Urinary bladder (tissue), 3 donors: ENCODE measurements at regions not wholly inside any gene's neighbourhood (a gene's known extent, or its start where the extent isn't known, plus 50 kb on each side); places are given as distances from the start of the nearest gene placed in this dataset.
"Not testable (repeated sequence)": the region's sequence is repeated elsewhere in the genome, so short reads cannot be mapped to it uniquely, and the experiment has no call there.

ENCODE experiments used
- DNase-seq: peaks from one replicate; pipeline ENCODE4 v3.0.0-alpha.2; 2015; ENCODE audit errors: extremely low spot score
- H3K27ac ChIP-seq: one replicate; pipeline ENCODE4 v1.5.1; 2013; ENCODE audit warnings: low read depth, mild to moderate bottlenecking, moderate library complexity
- H3K36me3 ChIP-seq: one replicate; pipeline ENCODE4 v1.6.1; 2013; ENCODE audit warnings: mild to moderate bottlenecking, moderate library complexity; ENCODE audit not compliant: insufficient read depth
- H3K4me1 ChIP-seq: one replicate; pipeline ENCODE4 v1.6.1; 2013; ENCODE audit warnings: mild to moderate bottlenecking, moderate library complexity; ENCODE audit not compliant: insufficient read depth
- H3K4me3 ChIP-seq: one replicate; pipeline ENCODE4 v1.5.1; 2013; ENCODE audit warnings: low read depth, low read length
- WGBS: extraction: QIAGEN DNeasy Blood & Tissue Kit; methylation state at CpG from one replicate; pipeline ENCODE4 v1.1.7; 2013; 5-methylcytosine and 5-hydroxymethylcytosine counted together
- donor health status: healthy with polysubstance abuse.
- donor health status: healthy.

DNA sequence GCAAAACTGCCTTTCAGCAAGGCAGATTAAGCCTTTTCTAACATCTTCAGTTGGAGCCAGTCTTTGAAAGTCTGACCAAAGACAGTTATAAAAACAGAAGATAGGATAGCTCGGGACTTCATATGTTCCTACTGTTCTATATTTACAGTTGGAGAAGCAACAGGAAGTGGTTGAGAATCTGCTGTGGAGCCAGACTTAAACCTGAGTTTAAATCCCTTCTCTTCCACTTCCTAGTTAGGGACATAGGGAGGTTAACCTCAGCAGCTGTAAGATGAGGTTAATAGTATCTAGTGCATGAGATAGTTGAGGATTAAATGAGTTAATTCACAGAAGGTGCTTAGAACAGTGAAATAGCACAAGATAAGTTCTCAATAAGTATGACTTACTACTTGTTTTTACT, 84.5 kb upstream of the FREM1 start:
- Histone ChIP-seq H3K4me3 (no peak overlapping the region), H3K4me1 (no peaks in the 10 kb centered on the region), H3K27ac (no peak overlapping the region), H3K36me3 (no peaks in the 10 kb centered on the region)
- DNase-seq = no peak
- 40% methylated on average over 1 of the region's 1 CpG for WGBS

DNA sequence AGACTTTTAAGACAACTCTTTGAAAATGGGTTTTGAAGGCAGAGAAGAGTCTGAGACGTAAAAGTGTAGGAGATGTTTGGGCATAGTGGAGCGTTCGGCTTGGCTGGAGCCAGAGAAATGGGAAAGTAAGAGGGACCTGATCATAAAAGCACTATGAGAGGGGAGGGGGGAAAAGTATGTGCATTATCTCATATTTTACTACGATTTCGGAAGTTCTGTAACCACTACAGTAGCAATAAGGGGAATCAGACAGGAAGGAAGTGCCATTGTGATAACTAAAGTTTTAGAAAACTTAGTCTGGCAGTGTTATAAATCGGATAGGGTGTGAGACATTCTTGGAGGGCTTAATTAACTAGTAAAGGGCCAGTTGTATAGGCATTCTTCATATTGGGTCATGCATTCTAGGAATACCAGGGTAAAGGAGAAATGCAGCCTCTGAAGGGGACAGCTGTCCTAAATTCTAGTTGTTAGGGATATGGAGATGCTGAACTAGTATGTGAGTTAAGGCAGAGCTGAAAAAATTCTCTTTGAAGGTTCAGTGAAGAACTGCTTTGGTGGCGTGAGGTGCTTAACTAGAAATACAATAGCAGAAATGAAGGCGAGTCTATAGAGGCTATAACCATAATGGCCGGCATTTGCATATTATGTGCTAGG, 83.8 kb upstream of the FREM1 start:
- no peak overlapping the region for H3K27ac ChIP-seq
- no peaks in the 10 kb centered on the region for H3K36me3 ChIP-seq
- 45% methylated on average over 9 of the region's 9 CpGs for WGBS
- no peaks in the 10 kb centered on the region for H3K4me1 ChIP-seq
- H3K4me3 ChIP-seq = peak overlapping the region; percentile 69
- DNase-seq = no peak

DNA sequence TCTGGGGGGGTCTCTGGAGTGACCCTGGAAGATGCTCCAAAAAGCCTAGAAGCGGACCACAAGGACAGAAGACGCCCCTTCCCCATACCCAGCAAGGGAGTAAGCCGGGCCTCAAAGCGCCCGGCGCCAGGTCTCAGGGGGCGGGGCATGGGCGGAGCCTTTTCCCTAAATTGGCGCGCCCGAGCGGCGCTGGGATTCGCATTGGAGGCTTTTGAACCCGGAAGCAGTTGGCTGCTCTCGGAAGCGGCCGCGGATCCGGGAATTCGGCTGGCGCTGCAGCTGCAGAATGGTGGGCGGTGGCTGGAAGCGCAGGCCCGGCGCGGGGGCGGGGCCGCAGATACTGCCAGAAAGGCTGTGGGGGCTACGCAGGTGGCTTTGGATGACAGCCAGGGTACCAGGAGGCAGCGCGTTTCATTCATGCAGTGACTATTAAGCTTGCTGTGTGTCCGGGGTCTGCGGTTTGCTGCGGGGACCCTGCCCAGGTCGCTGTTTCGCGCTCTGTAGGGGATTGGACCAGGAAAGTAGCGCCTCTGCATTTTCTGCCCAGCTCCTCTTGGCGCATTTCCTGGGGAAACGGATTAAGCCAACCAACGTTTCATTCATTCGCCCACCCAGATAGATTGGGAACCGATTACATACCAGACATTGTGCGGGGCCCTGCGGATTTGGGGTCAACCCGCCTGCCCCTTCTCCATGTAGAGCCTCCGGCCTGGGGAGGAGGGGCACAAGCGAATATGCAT, 83.0 kb upstream of the FREM1 start:
- Histone ChIP-seq H3K27ac (no peak overlapping the region), H3K4me3 (peak overlapping the region; percentile 69), H3K4me1 (no peaks in the 10 kb centered on the region), H3K36me3 (no peaks in the 10 kb centered on the region)
- 2% methylated on average over 49 of the region's 49 CpGs for WGBS
- DNase-seq = peak; percentile 78

DNA sequence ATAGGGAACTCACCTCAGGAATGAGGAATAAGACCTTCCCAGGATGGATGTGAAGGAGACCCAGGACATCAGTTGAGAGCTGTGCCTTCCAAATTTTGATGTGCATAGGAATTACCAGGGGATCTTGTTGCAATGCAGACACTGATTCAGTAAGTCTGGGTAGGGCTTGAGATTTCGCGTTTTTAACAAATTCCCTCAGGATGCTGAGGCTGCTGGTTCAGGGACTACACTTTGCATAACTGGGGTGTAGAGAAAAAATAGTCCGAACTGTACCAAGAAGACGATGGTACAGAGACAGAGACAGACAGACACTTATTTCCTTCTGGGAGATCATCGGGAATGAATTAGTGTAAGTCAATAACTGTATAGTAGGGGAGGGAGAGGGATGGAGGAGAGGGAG, 82.3 kb upstream of the FREM1 start:
- no peak overlapping the region for H3K27ac ChIP-seq
- WGBS = 71% methylated on average over 5 of the region's 5 CpGs

DNA sequence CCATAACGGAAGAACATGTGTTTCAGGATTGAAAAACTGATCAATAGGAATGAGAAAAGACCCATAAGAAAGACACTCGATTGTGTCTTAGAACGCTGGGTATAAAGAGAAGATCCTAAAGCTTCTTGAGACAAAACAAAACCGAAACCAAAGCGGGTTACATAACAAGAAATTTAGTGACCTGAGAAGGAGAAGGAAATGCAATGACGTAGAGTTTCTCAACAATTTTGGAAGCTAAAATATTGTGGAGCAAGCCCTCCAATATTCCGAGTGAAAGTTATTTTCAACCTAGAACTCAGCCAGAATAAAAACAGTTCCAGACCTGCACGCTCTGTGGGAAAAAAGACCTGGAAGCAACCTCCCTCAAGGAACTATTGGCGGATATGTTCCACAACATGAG, 81.9 kb upstream of the FREM1 start:
- Histone ChIP-seq H3K4me3 (no peak overlapping the region), H3K36me3 (no peaks in the 10 kb centered on the region), H3K27ac (no peak overlapping the region), H3K4me1 (no peaks in the 10 kb centered on the region)
- no peak for DNase-seq
- 89% methylated on average over 9 of the region's 9 CpGs for WGBS

More for the DNA sequence above, 82.3 kb upstream of the FREM1 start:
- Histone ChIP-seq H3K4me3 (peak overlapping the region; percentile 69), H3K4me1 (no peaks in the 10 kb centered on the region), H3K36me3 (no peaks in the 10 kb centered on the region)
- DNase-seq = no peak

DNA sequence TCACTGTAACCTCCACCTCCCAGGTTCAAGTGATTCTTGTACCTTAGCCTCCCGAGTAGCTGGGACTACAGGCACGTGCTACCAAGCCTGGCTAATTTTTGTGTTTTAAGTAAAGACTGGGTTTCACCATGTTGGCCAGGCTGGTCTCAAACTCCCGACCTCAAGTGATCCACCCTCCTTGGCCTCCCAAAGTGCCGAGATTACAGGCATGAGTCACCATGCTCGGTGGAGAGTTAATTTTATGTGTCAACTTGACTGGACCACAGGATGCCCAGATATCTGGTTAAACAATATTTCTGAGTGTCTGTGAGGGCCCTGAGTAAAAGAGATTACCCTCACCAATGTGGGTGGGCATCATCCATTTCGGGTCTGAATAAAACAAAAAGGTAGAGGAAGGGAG, 80.4 kb upstream of the FREM1 start:
- not testable (repeated sequence) for H3K4me1 ChIP-seq, H3K27ac ChIP-seq, H3K4me3 ChIP-seq, H3K36me3 ChIP-seq, DNase-seq
- WGBS = 88% methylated on average over 6 of the region's 6 CpGs

DNA sequence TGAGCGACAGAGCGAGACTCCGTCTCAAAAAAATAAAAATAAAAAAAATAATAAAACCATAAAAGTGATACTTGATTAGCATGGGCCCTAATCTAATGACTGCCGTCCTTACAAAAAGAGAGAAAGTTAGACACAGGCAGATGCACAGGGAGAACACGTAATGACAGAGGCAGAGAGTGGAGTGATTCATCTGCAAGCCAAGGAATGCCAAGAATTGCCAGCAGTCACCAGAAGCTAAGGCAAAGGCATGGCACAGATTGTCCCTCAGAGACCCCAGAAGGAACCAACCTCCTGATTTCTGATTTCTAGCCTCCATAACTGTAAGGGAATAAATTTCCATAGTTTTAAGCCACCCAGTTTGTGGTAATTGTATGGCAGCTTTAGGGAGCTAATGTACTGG, 79.6 kb upstream of the FREM1 start:
- no peak overlapping the region for H3K4me3 ChIP-seq
- H3K27ac ChIP-seq = no peak overlapping the region
- H3K4me1 ChIP-seq = no peaks in the 10 kb centered on the region
- WGBS = 97% methylated on average over 5 of the region's 5 CpGs
- no peak for DNase-seq
- H3K36me3 ChIP-seq = no peaks in the 10 kb centered on the region

DNA sequence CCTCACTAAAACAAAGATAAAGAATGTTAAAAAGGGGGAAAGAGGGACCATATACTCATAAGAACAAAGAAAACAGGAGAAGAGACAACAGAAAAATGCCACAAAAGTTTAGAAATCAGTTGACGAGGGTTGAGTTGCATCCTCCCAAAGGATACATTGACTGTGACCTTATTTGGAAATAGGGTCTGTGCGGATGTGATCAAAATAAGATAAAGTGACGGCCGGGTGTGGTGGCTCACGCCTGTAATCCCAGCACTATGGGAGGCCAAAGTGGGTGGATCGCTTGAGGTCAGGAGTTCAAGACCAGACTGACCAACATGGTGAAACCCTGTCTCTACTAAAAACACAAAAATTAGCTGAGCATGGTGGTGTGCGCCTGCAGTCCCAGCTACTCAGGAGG, 79.1 kb upstream of the FREM1 start:
- not testable (repeated sequence) for H3K36me3 ChIP-seq, H3K4me3 ChIP-seq, DNase-seq, H3K4me1 ChIP-seq, H3K27ac ChIP-seq
- 93% methylated on average over 7 of the region's 7 CpGs for WGBS

DNA sequence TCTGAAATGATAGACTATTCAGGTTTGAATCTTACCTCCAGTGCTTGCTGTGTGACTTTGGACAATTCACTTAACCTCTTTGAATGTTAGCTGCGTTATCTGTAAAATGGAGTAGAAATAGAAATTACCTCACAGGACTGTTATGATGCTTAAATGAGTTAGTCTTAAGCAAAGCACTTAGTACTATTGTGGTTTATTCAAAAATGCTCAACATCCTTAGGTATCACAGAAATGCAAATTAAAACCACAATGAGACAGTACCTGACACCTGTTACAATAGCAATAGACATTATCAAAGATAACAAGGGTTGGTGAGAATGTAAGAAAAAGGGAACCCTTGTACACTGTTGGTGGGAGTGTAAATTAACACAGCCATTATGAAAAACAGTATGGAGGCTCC, 77.6 kb upstream of the FREM1 start:
- Histone ChIP-seq H3K27ac (no peak overlapping the region), H3K4me3 (no peak overlapping the region), H3K36me3 (no peaks in the 10 kb centered on the region), H3K4me1 (no peaks in the 10 kb centered on the region)
- 94% methylated on average over 1 of the region's 1 CpG for WGBS
- DNase-seq = no peak

DNA sequence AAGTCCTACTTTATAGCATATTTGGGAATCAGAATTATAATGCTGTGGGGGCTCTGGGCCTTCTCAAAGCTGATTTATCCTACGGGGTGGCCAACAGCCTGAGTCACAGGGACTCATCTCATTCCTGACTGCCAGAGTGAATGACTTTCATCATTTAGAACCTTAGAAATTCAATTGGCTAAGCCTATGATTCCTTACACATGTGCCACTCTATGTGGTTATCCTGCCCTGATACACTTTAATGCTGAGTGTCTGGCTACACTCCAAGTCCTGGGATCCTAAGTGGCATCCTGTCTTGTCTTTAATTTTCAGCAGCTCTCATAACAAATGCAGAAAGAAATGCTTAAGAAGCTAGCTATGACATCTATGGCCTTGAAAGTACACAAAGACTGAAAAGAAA, 75.2 kb upstream of the FREM1 start:
- no peaks in the 10 kb centered on the region for H3K4me1 ChIP-seq
- no peak overlapping the region for H3K4me3 ChIP-seq
- no peak for DNase-seq
- H3K36me3 ChIP-seq = no peaks in the 10 kb centered on the region
- 72% methylated on average over 1 of the region's 1 CpG for WGBS
- no peak overlapping the region for H3K27ac ChIP-seq

DNA sequence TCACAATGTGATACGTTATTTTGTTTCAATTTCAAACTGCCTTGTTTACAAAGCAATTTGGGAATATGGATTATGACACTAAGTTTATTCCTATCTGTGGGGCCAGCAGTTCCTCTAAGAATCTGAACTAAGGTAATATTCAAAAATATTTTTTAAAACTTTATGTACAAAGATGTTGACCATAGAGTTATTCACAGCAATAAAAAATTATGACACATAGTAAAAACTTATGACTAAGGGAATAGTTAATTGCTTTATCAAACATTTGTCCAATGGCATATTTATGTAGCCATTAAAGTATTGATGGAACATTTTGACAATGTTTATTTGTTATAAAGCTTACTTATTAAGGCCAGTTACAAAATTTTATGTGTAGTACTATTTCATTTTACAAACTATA, 73.4 kb upstream of the FREM1 start:
- Histone ChIP-seq H3K4me1 (no peaks in the 10 kb centered on the region), H3K4me3 (no peak overlapping the region), H3K36me3 (no peaks in the 10 kb centered on the region), H3K27ac (no peak overlapping the region)
- DNase-seq = no peak
- WGBS = 84% methylated on average over 1 of the region's 1 CpG

DNA sequence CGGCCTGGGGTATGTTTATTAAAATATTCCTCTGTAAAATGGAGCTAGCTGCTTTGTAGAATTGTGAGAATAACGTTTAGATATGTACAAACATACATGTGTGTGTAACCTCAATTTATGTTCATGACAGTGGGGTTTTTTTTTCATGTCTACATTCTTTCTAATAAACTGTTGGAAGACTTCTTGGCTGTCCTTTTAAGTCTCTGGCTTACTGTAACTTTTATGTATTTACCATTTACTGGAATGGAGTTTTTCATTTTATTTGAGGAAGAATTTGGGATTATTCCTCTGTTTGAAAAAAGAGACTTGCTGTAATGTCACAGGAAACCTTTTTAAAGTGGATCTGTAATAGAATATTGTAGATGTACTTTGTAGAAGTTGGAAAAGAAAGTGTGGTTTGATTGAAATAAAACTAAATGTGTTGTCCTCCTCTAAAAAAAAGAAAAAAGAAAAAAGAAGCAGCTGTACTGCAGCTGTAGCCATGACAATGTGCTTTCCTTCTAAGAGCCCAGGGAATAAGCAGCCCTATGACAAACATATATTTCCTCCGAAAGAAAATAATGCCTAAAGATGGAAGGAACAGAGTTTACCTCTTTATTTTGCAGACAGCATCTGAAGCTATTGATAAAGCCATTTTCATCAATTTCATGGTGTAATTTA, 71.2 kb upstream of the FREM1 start:
- no peak overlapping the region for H3K27ac ChIP-seq
- no peaks in the 10 kb centered on the region for H3K4me1 ChIP-seq
- no peak overlapping the region for H3K4me3 ChIP-seq
- H3K36me3 ChIP-seq = no peaks in the 10 kb centered on the region
- DNase-seq = no peak
- WGBS = 41% methylated on average over 3 of the region's 3 CpGs

DNA sequence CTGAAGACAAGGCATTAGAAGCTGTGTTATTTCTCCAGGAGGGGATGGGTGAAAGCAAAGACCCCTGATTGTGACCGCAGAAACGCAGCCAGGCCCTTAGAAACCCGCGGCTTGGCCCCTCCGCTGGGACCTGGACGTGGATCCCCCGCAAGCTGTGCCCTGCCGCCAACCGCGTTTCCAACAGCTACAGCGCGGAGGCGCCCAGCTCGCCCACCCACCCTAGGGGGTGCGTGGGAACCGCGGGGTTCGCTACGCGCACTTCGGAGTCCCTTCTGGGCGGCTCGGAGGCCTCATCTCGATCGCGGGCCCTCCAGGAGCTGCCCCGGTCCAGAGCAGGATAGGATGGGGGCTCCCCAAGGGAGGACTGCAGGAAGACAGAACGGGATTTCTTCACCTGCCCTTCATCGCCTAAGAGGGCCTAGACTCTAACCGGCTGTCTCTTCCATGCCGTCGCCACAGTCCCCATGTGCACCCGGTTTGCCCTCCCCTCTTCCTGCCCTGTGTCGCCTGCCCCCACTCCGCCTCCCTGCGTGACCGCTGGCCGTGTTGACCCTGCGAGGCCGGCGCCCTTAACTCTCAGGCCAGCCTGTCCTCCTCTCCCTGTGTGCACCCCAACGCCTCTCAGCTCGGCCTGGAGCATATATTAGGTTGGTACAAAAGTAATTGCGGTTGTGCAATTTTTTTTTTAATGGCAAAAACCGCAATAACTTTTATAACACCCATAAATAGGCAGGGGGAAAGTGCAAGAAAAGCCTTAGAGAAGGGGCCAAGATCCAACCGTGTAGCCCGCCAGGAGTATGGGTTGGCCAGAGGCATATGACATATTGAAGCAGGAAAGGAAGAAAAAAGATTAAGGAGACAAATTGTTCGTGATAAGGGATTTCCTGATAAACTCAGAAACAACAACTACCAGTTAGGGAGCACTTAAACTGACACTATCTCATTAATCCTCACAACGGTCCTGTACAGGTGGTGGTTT, 68.1 kb upstream of the FREM1 start:
- WGBS = 87% methylated on average over 49 of the region's 49 CpGs
- no peak overlapping the region for H3K27ac ChIP-seq
- DNase-seq = no peak
- H3K4me1 ChIP-seq = no peaks in the 10 kb centered on the region
- no peak overlapping the region for H3K4me3 ChIP-seq
- no peaks in the 10 kb centered on the region for H3K36me3 ChIP-seq
